ENCODE measurements at regions not wholly inside any gene's neighbourhood (a gene's known extent, or its start where the extent isn't known, plus 50 kb on each side); places are given as distances from the start of the nearest gene placed in this dataset.

DNA sequence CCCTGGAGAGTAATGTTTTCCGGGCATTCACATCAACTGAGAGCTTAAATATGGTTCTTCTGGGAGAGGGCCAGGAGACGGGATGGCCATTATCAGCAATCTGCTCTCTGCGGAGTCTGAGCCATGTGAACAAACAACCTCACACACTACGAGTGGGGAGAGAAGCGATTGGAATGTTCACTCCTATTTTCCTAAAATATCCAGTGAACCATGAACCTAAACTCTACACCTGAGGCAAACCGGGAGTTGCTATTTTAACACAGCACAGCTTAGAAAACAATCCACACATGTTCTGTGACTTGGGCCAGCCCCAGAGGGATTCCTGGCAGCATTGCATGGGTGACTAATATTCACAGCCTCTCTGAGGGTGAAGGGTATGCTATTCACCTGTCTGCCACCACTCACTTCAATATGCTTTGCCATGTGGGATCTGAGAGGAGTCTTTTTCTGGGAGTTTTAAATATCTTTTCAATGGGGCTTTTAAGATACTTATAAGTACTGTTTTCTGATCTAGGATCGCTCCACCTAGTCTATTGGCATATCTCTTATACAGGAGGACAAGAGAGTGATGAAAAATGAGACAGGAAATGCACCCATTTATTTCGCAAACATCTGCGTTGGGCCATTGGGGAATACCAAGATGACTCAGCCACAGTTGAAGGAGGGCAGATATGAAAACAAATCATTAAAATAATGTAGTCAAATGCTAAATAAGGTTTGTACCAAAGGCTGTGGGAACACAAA lies 72.6 kb upstream of the SERP2 start:
- Histone ChIP-seq H3K36me3 (no peaks in the 10 kb centered on the region), H3K27ac (peak overlapping the region; percentile 26 to 40), H3K4me1 (ENCODE audit: control insufficient read depth in 1 of 2, low read depth in 2 of 2) (peaks cover 28 to 78% of the 10 kb centered on the region in 2 donors), H3K9me3 (no peaks in the 10 kb centered on the region), H3K4me3 (no peak overlapping the region), H3K27me3 (replicated peaks; ENCODE audit: insufficient read depth) (no peaks in the 10 kb centered on the region)
- DNase-seq (ENCODE audit: low spot score) (no peak), ATAC-seq (ENCODE audit: insufficient number of reproducible peaks, low FRiP score, low read depth) (peak; percentile 82)
- TF ChIP-seq, protein P1, sequence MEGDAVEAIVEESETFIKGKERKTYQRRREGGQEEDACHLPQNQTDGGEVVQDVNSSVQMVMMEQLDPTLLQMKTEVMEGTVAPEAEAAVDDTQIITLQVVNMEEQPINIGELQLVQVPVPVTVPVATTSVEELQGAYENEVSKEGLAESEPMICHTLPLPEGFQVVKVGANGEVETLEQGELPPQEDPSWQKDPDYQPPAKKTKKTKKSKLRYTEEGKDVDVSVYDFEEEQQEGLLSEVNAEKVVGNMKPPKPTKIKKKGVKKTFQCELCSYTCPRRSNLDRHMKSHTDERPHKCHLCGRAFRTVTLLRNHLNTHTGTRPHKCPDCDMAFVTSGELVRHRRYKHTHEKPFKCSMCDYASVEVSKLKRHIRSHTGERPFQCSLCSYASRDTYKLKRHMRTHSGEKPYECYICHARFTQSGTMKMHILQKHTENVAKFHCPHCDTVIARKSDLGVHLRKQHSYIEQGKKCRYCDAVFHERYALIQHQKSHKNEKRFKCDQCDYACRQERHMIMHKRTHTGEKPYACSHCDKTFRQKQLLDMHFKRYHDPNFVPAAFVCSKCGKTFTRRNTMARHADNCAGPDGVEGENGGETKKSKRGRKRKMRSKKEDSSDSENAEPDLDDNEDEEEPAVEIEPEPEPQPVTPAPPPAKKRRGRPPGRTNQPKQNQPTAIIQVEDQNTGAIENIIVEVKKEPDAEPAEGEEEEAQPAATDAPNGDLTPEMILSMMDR (IDR thresholded peaks at IDR 0.05) = peak; percentile 36

DNA sequence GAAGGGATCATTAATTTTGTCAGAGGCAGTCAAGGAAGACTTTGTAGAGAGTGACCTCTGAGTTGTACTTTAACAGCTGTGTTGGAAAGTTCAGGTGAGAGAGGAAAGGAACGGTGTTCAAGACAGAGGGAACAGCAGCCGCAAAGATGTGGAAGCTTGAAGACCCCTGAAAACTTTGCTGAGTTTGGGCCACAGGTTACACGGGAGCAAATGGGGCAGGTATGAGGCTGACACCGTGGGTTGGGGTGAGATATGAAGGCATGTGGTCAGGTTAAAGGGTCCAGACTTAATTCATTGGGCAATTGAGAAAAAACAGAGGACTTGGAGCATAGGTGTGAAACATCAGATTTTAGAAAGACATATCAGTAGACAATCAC lies 72.0 kb upstream of the SERP2 start:
- no peak for ATAC-seq (ENCODE audit: insufficient number of reproducible peaks, low FRiP score, low read depth)
- Histone ChIP-seq H3K27ac (peak overlapping the region; percentile 6 to 40), H3K27me3 (replicated peaks; ENCODE audit: insufficient read depth) (no peaks in the 10 kb centered on the region), H3K9me3 (no peaks in the 10 kb centered on the region), H3K4me1 (ENCODE audit: control insufficient read depth in 1 of 2, low read depth in 2 of 2) (peaks cover 31 to 79% of the 10 kb centered on the region in 2 donors), H3K36me3 (no peaks in the 10 kb centered on the region), H3K4me3 (no peak overlapping the region)
- TF ChIP-seq, protein P1 (IDR thresholded peaks at IDR 0.05) = no peak
- DNase-seq (ENCODE audit: low spot score) = no peak

DNA sequence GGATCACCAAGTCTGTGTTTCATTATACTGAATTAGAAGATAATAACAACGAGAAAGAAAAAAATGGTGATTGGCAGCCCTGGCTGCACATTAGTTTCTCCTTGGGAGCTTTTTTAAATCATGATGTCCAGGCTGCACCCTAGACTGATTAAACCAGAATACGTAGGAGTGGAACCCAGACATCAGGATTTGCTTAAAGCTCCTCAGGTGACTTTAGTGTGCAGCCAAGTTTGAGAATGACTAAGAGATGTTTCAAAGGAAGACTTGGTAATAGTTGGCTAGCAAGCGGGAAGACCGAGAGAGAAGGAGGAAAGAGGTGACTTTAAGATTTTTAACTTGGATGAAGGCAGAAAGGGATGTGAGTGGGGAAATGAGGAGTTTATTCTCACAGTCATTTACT lies 71.4 kb upstream of the SERP2 start:
- Histone ChIP-seq H3K9me3 (no peaks in the 10 kb centered on the region), H3K27me3 (replicated peaks; ENCODE audit: insufficient read depth) (no peaks in the 10 kb centered on the region), H3K27ac (peak overlapping the region; percentile 6 to 40), H3K4me3 (no peak overlapping the region), H3K36me3 (no peaks in the 10 kb centered on the region), H3K4me1 (ENCODE audit: control insufficient read depth in 1 of 2, low read depth in 2 of 2) (peaks cover 34 to 79% of the 10 kb centered on the region in 2 donors)
- TF ChIP-seq, protein P1 (IDR thresholded peaks at IDR 0.05) = no peak
- no peak for DNase-seq (ENCODE audit: low spot score)
- ATAC-seq (ENCODE audit: insufficient number of reproducible peaks, low FRiP score, low read depth) = no peak

DNA sequence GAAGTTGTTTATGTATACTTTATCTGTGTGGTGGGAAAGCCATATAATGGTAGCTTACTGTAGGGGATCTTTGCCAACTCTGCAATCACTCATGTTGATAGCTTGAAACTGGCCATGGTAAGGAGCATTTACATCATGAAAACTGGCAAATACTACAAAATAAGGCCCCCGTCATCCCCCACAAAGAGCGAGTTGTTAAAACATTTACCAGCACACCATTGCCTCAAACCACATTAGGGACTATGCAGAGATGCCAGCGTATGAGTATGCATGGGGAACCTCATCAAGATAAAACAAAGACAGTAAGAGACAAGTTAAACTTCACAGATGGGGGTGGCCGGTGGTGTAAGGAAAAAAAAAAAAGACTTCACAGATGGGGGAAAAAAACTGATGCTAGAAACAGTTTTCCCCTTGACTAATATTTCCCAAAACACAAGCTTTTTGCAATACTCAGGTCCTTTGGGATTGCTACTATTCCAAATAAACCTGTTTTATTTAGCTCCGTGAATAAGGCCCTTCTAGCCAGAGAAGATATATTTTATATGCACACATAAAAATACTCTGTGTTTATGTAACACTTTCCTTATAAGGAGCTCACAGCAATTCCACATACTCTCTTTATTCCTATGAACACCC lies 70.6 kb upstream of the SERP2 start:
- Histone ChIP-seq H3K9me3 (no peaks in the 10 kb centered on the region), H3K27me3 (replicated peaks; ENCODE audit: insufficient read depth) (no peaks in the 10 kb centered on the region), H3K4me1 (ENCODE audit: control insufficient read depth in 1 of 2, low read depth in 2 of 2) (peaks cover 34 to 74% of the 10 kb centered on the region in 2 donors), H3K27ac (peak overlapping the region; percentile 46 to 77), H3K36me3 (no peaks in the 10 kb centered on the region), H3K4me3 (no peak overlapping the region)
- ATAC-seq (ENCODE audit: insufficient number of reproducible peaks, low FRiP score, low read depth) = no peak
- TF ChIP-seq, protein P1 (IDR thresholded peaks at IDR 0.05) = no peak
- DNase-seq (ENCODE audit: low spot score) = no peak

DNA sequence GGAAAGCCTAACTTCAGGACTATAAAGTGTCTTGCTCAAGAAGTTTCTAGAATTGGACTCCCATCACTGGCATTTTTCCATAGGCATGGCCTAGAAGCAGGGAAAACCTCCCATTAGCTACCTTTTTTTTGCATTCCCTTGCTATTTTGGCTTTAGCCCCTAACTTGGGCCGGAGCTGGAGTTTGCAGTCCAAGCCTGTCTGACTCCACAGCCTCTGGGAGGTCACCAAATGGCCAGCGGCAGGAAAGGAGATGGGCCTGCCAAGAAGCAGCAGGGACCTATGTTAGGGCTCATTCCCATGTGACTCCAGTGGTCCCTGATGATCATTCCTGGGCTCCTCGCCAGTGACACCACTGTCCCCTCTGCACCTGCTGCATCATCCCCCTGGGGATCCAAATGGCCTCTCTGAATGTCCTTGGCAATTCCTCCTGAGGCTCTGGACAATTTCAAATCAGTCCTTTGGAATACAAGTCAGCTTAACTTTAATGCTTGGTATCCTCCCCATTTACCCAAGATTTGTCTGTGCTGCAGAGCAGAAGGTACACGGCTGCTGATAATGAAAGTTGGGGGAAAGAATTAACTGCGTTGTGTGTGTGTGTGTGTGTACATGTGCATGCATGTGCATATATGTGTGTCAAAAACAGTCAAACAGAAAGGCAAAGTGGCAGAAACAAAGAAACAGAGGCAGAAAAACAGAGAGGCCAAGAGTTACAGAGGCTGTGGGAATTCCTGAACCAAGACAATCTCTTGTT lies 69.8 kb upstream of the SERP2 start:
- Histone ChIP-seq H3K4me1 (ENCODE audit: control insufficient read depth in 1 of 2, low read depth in 2 of 2) (peaks cover 34 to 74% of the 10 kb centered on the region in 2 donors), H3K27me3 (replicated peaks; ENCODE audit: insufficient read depth) (no peaks in the 10 kb centered on the region), H3K27ac (peak overlapping the region; percentile 46 to 77), H3K36me3 (no peaks in the 10 kb centered on the region), H3K4me3 (no peak overlapping the region), H3K9me3 (no peaks in the 10 kb centered on the region)
- ATAC-seq (ENCODE audit: insufficient number of reproducible peaks, low FRiP score, low read depth) (no peak), DNase-seq (ENCODE audit: low spot score) (no peak)
- TF ChIP-seq, protein P1 (IDR thresholded peaks at IDR 0.05) = no peak
